NCI-H128 (cell line): ENCODE measurements at regions not wholly inside any gene's neighbourhood (a gene's known extent, or its start where the extent isn't known, plus 50 kb on each side); places are given as distances from the start of the nearest gene placed in this dataset.

Experiments
- DNase-seq: peaks from one replicate; lab custom pipeline; 2025; ENCODE audit not compliant: unreplicated experiment; lab: John Stamatoyannopoulos, UW

GRCh38 chr4:13059019-13059418 lies 425.1 kb downstream of the RAB28 start:
- DNase-seq, result no peak

- no peak for DNase-seq
Observed at GRCh38 chr4:13056630-13057189, 427.4 kb downstream of the RAB28 start.

- DNase-seq, result no peak
Observed at GRCh38 chr4:13054420-13054970, 429.6 kb downstream of the RAB28 start.

GRCh38 chr4:13047591-13047990 lies 436.5 kb downstream of the RAB28 start:
- DNase-seq, result no peak

- no peak for DNase-seq
Observed at GRCh38 chr4:13036841-13037240, 447.3 kb downstream of the RAB28 start.

- DNase-seq, result no peak
Observed at GRCh38 chr4:13032936-13033335, 451.2 kb downstream of the RAB28 start.

- DNase-seq, result no peak
Observed at GRCh38 chr4:13024147-13025105, 459.7 kb downstream of the RAB28 start.

GRCh38 chr4:13007802-13008470 lies 476.2 kb downstream of the RAB28 start:
- no peak for DNase-seq

GRCh38 chr4:12993923-12994322 lies 490.2 kb downstream of the RAB28 start:
- DNase-seq, result no peak

GRCh38 chr4:12987284-12987683 lies 496.9 kb downstream of the RAB28 start:
- DNase-seq, result no peak

GRCh38 chr4:12979797-12980196 lies 504.3 kb downstream of the RAB28 start:
- no peak for DNase-seq

- no peak for DNase-seq
Observed at GRCh38 chr4:12978310-12978709, 505.8 kb downstream of the RAB28 start.

- DNase-seq, result no peak
Observed at GRCh38 chr4:12975511-12975910, 508.6 kb downstream of the RAB28 start.

GRCh38 chr4:12973522-12973921 lies 510.6 kb downstream of the RAB28 start:
- DNase-seq, result no peak

- no peak for DNase-seq
Observed at GRCh38 chr4:12968345-12968744, 515.8 kb downstream of the RAB28 start.

GRCh38 chr4:12966726-12967125 lies 517.4 kb downstream of the RAB28 start:
- no peak for DNase-seq

GRCh38 chr4:12965334-12965733 lies 518.8 kb downstream of the RAB28 start:
- no peak for DNase-seq

- no peak for DNase-seq
Observed at GRCh38 chr4:12963912-12964311, 520.2 kb downstream of the RAB28 start.

- no peak for DNase-seq
Observed at GRCh38 chr4:12963291-12963690, 520.8 kb downstream of the RAB28 start.

- no peak for DNase-seq
Observed at GRCh38 chr4:12961713-12962112, 522.4 kb downstream of the RAB28 start.

GRCh38 chr4:12958436-12958835 lies 525.7 kb downstream of the RAB28 start:
- no peak for DNase-seq

- no peak for DNase-seq
Observed at GRCh38 chr4:12957108-12957507, 527.0 kb downstream of the RAB28 start.
